K562 (cell line): ENCODE measurements at regions not wholly inside any gene's neighbourhood (a gene's known extent, or its start where the extent isn't known, plus 50 kb on each side); places are given as distances from the start of the nearest gene placed in this dataset.

Experiments used
- ARNT ChIP-seq, 2 experiments: fragments of 450-650 bp; IDR thresholded peaks; 2 replicates each; pipeline ENCODE4 v1.6.1; 2016; ENCODE audit warnings: mild to moderate bottlenecking in 1 of 2
- BRF2 ChIP-seq: IDR thresholded peaks from 3 replicates; pipeline ENCODE4 v1.6.1; 2011; ENCODE audit warnings: borderline replicate concordance, mild to moderate bottlenecking; ENCODE audit not compliant: insufficient read length, insufficient read depth
- EHMT2 ChIP-seq: fragments of 450-650 bp; IDR thresholded peaks from 2 replicates; pipeline ENCODE4 v1.6.1; 2018; ENCODE audit warnings: antibody characterized with exemption
- MAFG ChIP-seq: fragments of 450-650 bp; conservative IDR thresholded peaks from 2 replicates; pipeline ENCODE4 v1.6.1; 2016; ENCODE audit warnings: missing genetic modification characterization, missing compliant biosample characterization
- MGA ChIP-seq: fragments of 450-650 bp; IDR thresholded peaks from 2 replicates; pipeline ENCODE4 v1.6.1; 2016; ENCODE audit warnings: mild to moderate bottlenecking, moderate library complexity
- RAD51 ChIP-seq: fragments of 450-650 bp; IDR thresholded peaks from 2 replicates; pipeline ENCODE4 v1.7.1; 2016; ENCODE audit warnings: low read depth, mild to moderate bottlenecking, borderline replicate concordance
- RHOXF2B ChIP-seq: fragments of 250-450 bp; sonication (Bioruptor Pico); conservative IDR thresholded peaks from 2 replicates; pipeline ENCODE4 v1.5.1; 2021
- SP1 ChIP-seq: sonication (generic); formaldehyde crosslinking; IDR thresholded peaks from 2 replicates; pipeline ENCODE4 v1.8.1; 2022; ENCODE audit warnings: mild to moderate bottlenecking, missing genetic modification reagents
- SRSF3 ChIP-seq: fragments of 200-400 bp; formaldehyde crosslinking; IDR thresholded peaks from 2 replicates; pipeline ENCODE4 v1.6.1; 2016; ENCODE audit warnings: mild to moderate bottlenecking, low read length, moderate library complexity; ENCODE audit not compliant: insufficient read depth
- TARDBP ChIP-seq: fragments of 450-650 bp; IDR thresholded peaks from 2 replicates; pipeline ENCODE4 v1.6.1; 2016
- USF2 ChIP-seq: sonication (generic); formaldehyde crosslinking; IDR thresholded peaks from 2 replicates; pipeline ENCODE4 v1.5.0; 2020; ENCODE audit warnings: missing genetic modification reagents
- YBX1 ChIP-seq: fragments of 450-650 bp; IDR thresholded peaks from 2 replicates; pipeline ENCODE4 v1.7.1; 2016; ENCODE audit warnings: mild to moderate bottlenecking
- ZBTB33 ChIP-seq: sonication (generic); formaldehyde crosslinking; IDR thresholded peaks from 2 replicates; pipeline ENCODE4 v1.8.1; 2023; ENCODE audit warnings: mild to moderate bottlenecking, missing genetic modification reagents

GRCh38 chr2:195486987-195487644 is 169.9 kb upstream of the SLC39A10 start (continued):
- no peak for TF ChIP-seq USF2 (CRISPR knock-in tag)
- no peak for TF ChIP-seq TARDBP
- TF ChIP-seq ZBTB33: no peak
- TF ChIP-seq MGA: no peak
- peak; percentile 73 for TF ChIP-seq MAFG (tag)
- peak; percentile 23 to 55; a peak in 1 of 4 replicates for TF ChIP-seq ARNT (IDR thresholded peaks at IDR 0.05)
- TF ChIP-seq YBX1: no peak
- no peak for TF ChIP-seq RAD51
- TF ChIP-seq BRF2: no peak
- no peak for TF ChIP-seq SRSF3
- TF ChIP-seq RHOXF2B (CRISPR knock-in tag): no peak
- TF ChIP-seq EHMT2: no peak
- no peak for TF ChIP-seq SP1 (CRISPR knock-in tag)
